ENCODE measurements at regions not wholly inside any gene's neighbourhood (a gene's known extent, or its start where the extent isn't known, plus 50 kb on each side); places are given as distances from the start of the nearest gene placed in this dataset.
"Not testable (repeated sequence)": the region's sequence is repeated elsewhere in the genome, so short reads cannot be mapped to it uniquely, and the experiment has no call there.

DNA sequence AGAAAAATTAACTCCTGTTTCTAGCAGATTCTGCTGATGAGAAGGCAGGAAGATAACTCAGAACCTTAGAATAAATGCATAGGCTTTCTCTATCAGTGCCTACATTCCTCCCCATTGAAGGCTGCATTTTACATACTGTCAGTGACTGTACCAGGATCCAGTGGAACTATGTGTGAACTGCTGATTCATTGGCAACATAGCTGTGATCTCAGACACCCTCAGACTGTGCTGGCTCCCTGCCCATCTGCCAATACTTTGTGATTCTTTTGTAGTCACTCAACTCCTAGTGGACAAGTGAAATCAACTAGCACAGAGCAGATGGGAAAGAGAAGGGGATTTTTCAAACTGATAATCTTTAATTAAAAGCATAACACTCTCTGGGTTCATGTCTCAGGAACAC is 375.8 kb downstream of the MDFIC start:
- in situ Hi-C loops (cut with HindIII; ENCODE audit: low sequenced_read_pairs) = no loop called here

DNA sequence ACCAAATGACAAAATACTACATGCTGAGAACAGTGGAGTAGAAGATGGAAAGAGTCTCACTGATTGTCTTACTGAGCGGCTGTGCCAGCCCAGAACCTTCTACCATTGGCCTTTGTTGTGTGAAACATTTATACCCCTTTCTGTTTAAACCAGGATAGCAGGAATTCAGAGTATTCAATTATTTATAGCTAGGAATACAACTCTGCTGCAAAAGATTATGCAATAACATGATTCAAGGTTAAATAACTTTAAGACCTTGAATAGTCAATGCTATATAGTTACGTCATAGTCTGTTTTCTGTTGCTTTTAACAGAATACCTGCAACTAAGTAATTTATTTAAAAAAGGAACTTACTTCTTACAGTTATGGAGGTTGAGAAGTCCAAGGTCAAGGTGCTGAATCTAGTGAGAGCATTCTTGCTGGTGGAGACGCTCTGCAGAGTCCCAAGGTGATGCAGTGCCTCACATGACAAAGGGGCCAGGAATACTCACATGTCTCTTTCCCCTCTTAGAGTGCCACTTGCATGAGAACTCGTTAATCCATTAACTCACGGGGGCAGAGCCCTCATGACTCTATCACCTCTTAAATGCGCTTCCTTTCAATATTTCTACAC is 371.8 kb downstream of the MDFIC start:
- in situ Hi-C loops (cut with HindIII; ENCODE audit: low sequenced_read_pairs) = no loop called here

DNA sequence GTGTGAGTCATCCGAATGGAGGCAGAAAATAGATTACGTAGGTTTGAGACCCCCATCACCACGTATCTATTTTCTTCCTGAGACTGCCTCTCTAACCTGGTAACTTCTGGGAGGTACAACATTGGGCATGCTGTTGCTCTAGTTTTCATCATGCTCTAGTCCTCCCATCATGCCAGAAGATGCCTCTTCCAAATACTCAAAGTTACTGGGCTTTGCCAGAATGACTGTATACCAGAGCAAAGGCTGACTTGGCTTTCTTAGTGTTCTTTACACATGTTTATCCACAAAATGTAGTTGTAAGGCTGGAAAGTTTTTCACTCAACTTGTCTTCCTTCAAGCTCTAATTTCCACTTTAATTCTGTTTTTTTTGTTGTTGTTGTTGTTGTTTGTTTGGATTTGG is 370.5 kb downstream of the MDFIC start:
- in situ Hi-C loops (cut with HindIII; ENCODE audit: low sequenced_read_pairs) = no loop called here

DNA sequence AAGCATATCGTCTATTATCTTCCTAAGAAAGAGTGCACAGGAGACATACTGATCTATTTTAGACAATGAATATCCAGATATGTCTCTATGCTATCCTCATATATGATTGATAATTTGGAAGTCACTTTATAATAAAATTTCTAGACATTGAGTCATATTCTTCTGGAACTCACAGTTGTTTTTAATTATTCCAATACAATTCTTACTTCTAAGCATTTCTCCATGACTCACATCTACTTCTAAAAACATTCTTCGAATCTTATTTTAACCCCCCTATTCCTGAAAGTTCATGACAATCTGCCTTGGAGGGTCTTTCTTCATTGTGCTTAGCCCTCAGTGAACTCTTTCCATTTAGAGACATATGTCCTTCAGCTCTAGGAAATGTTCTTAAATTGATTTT is 368.1 kb downstream of the MDFIC start:
- in situ Hi-C loops (cut with HindIII; ENCODE audit: low sequenced_read_pairs) = no loop called here

DNA sequence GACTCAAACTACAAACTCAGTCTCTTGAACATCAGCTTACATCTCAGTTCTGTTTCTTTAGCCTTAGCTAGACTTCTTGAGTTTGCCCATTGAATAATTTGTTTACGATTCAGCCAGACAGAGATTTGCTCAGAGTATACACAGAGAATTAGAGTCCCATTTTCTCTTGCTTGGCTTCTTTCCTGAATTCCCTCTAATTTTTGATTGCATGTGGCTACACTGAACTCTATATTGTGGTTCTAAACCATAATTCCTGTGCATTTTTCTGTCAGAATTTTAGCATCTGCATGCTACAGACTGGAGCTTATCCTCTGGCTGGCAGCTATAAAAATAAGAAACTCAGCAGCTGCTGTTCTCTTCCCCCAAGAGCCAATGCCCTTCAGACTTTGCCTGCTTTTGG is 354.9 kb downstream of the MDFIC start:
- in situ Hi-C loops (cut with HindIII; ENCODE audit: low sequenced_read_pairs) = no loop called here

DNA sequence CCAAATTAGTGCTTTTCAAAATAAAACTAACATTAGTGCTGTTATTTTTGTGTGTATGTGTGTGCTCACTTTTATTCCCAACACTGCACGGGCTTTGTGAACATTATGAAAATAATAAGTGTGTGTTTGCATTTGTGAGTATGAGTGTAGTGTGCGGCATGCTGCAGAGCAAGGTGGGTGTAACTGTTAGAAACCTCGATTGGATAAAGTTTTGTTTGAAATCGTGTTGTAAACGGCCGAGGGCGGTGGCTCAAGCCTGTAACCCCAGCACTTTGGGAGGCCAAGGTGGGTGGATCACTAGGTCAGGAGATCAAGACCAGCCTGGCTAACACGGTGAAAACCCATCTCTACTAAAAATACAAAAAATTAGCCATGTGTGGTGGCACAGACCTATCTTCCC is 352.0 kb downstream of the MDFIC start:
- in situ Hi-C loops (cut with HindIII; ENCODE audit: low sequenced_read_pairs) = not testable (repeated sequence)

DNA sequence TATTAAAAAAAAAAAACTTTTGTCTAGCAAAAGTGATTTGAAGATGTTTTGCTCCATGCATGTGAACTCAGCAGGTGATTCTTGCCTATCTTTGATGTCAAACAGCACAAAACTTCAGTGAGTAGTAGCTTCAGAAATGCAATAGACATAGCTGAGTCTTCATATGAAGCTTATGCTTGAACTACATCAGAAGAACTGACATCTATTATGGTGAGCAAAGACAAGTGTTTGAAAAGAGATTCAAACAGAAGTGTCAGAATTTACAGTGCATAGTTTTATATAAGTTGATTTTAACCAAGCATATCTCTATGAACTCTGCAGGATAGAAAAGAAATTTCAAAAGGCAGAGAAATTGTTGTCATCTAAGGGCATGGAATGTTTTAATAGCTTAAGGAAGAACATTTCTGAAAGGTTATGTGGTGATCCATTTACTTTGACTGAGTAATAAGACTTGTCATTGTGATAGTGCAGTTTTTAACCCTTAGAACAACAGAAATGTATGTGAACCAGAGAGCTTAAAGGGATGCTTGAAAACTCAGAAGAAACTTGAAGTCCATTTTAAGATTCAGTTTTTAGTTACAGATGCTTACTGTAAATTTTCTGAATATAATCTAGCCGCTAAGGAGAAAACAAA is 351.4 kb downstream of the MDFIC start:
- in situ Hi-C loops (cut with HindIII; ENCODE audit: low sequenced_read_pairs) = no loop called here

DNA sequence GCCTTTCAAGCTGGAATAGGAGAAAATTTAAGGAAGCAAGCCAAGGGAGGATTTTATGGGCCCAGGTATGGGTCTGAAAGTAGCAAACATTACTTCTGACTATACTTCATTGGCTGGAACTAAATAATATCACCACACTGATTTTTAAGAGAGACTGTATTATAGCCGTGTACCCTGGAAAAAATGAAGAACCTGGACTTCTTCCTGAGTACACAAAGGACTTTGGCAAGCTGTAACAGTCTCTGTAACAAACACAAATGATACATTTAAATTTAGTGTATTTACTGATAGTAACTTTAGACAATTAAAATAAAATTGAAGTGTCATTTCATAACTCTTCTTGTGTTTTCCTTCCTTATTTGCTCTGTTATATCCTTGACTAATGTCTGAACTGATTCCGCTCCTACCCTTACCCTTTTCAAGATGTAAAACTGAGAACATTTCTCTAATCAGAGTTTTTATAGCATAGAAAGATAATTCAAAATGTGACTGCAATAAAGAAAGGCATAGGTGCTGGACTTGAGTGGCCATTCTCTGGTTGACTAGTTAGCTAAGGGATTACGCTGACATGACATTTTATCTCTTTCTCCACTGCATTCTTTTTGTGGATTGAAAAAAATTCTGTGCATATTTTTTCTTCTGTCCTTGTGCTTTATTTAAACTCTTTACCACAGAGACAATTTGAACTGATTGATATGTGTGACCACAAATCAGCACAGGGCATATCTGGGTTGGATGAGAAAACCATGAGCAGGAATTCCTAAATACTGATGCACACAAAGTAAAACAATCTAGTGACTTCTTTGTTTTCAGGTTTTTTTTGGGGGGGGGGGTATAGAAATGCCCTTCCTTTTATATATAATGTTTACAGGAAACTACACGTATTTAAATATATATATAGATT is 349.7 kb downstream of the MDFIC start:
- in situ Hi-C loops (cut with HindIII; ENCODE audit: low sequenced_read_pairs) = no loop called here

DNA sequence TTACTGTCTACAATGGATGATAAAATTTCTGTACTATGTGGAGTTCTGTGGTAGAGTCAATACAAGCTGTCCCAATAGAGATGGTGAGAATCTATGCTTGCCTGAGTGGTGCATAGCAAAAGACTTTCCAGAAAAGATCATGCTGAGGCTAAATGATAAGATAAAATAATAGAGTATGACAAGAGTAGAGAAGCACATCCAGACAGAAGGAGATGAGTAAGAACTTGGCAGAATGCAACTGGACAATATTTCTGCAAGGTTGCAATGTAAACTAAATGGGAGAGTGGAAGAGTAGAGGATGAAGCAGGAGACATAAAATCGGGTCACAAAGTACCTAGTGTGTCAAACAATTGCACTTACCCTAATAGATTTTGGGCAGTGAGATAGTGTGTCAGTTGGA is 347.6 kb downstream of the MDFIC start:
- in situ Hi-C loops (cut with HindIII; ENCODE audit: low sequenced_read_pairs) = no loop called here

DNA sequence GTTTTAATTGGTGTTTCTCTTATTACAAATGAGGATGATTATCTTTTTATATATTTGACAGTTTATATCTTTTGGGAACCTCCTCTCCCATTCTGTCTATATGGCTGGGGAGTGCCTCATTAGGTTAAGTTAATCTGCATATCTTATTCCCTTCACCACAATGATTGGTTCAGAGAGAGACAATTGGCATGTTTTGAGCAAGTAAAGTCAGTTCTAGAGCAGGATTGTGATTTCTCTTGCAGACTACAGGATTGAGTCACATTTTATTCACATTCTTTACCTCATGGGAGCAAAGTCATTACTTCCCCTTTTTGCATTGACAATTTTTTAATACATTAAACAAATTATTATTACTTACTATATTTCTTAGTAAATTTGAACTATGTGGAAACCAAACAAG is 345.6 kb downstream of the MDFIC start:
- in situ Hi-C loops (cut with HindIII; ENCODE audit: low sequenced_read_pairs) = no loop called here

DNA sequence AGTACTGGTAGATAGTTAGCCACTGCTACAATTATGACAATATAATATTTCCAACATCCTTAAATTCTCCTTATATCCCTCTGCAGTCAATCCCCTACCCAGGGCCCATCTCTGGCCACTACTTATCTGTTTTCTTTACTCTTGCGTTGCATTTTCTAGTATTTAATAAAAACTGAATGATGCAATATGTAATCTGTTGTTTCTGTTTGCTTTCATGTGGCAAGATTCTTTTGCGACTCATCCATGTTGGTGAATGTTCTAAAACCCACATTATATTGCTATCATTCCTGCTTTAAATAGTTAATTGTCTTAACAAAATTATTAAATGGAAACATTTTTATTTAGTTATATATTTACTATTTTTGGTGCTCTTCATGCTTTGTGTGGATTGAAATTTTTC is 338.5 kb downstream of the MDFIC start:
- in situ Hi-C loops (cut with HindIII; ENCODE audit: low sequenced_read_pairs) = no loop called here

DNA sequence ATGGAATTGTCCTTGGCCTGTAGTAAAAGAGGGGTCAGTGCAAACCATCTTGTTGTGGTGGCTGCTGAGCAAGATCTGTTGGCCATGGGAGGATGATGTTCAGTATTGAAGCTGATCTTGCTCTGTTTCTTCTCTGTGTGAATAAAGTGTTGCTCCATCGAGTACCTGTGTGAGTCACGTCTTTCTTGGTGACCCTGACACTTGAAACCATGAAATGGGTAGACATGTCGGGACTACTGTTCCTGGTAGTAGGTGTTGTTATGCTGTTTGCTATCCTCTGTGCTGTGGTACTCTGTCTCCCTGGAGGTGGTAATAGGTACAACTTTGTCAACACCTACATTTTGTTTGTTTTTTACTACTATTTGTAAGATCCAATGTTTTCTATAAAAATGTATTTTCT is 330.6 kb downstream of the MDFIC start:
- in situ Hi-C loops (cut with HindIII; ENCODE audit: low sequenced_read_pairs) = no loop called here

DNA sequence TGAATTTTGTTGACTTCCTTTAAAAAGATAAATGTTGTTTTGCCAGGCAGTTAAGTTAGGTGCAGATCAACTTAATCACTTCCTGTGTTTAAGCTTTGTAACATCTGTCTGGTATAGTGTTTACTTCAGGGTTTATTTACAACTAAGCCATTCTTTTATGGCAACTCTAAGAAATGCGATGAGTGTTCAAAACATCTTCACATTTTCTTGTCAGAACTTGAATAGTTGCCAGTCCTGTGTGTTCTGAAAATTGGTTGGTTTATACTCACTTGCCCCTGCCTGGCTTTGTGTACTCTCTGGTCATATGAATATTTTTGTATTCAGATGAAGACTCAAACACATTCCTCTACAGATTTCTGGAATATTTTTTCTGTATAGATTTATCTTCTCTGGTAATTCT is 327.2 kb downstream of the MDFIC start:
- in situ Hi-C loops (cut with HindIII; ENCODE audit: low sequenced_read_pairs) = no loop called here

DNA sequence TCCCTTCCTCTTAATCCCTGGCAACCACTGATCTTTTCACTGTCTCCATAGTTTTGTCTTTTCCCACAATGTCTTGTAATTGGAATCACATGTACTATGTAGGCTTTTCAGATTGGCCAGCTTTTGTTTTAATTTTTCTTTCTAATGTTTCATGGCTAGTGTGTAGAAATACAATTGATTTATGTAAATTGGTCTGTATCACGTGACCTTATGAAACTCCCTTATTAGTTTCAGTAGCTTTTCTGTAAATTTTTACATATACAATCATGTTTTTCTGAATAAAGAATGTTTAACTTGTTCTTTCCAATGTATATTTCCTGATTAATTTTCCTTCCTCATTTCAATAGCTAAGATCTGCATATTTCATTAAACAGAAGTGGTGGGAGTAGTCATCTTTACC is 319.3 kb downstream of the MDFIC start:
- in situ Hi-C loops (cut with HindIII; ENCODE audit: low sequenced_read_pairs) = no loop called here

DNA sequence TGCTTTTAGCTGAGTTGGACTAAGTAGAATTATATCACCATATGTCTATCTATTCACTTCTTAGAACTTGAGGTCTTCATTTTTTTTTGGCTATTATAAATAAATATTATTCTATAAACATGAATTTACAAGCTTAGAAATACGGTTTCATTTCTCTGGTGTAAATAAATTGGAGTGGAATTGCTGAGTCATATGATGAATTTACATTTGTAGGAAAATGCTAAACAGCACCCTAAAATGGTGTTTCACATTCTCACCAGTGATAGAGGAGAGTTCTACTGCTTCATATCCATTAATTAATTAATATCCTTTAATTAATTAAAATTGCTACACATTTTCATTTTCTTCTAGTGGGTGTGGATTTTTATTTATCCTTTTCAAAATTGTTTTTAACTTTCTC is 318.3 kb downstream of the MDFIC start:
- in situ Hi-C loops (cut with HindIII; ENCODE audit: low sequenced_read_pairs) = no loop called here

DNA sequence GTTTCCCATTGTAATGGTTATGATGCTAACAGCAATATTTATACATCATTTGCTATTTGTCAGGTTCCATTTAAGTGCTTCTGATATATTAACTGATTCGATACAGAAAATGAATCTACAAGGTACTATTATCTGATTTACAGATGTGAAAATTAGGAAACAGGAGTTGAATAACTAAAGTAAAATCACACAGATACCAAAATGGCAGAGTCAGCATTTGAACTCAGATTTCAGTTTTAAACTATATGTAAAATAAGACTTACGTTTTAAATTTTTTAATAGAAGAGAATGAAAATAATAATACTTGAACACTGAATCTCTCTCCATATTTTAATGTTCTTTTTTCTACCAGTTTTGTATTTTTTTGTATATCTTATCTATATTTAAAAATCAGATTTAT is 313.2 kb downstream of the MDFIC start:
- in situ Hi-C loops (cut with HindIII; ENCODE audit: low sequenced_read_pairs) = no loop called here

DNA sequence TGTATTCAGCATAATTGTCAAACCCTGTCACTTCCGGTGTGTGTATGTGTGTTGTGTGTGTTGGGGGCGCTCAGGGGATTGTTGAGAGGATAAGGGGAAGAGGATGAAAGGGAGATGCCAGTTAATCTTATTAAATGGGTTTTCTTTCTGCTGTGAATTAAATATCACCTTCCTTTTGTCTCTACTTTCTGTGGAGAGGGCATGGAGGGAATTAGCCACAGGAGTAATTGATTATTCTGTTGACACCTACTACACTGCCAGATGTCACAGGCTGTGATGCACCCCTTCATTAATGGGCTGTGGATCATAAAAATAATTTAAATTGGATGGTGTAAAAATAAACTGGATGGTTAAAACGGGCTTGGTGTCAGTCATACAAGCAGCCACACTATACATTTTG is 311.9 kb downstream of the MDFIC start:
- in situ Hi-C loops (cut with HindIII; ENCODE audit: low sequenced_read_pairs) = no loop called here

DNA sequence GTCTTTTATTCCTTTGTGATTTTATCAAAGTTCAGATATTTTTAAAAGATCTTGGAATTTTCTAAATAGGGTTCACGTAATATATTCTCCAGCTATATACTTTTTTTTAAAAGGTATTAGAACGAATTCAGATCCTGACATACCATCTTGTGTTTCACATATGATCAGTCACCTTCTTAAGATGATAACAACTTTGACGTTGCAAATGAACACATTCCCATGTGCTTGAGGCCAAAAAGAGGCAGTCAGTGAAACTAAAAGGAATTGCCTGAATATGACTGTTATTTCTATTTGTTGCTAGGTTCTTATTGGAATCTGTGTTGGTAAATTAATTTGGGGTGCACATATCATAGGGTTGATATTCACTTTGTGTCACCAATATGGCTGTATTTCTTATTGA is 310.1 kb downstream of the MDFIC start:
- in situ Hi-C loops (cut with HindIII; ENCODE audit: low sequenced_read_pairs) = no loop called here

DNA sequence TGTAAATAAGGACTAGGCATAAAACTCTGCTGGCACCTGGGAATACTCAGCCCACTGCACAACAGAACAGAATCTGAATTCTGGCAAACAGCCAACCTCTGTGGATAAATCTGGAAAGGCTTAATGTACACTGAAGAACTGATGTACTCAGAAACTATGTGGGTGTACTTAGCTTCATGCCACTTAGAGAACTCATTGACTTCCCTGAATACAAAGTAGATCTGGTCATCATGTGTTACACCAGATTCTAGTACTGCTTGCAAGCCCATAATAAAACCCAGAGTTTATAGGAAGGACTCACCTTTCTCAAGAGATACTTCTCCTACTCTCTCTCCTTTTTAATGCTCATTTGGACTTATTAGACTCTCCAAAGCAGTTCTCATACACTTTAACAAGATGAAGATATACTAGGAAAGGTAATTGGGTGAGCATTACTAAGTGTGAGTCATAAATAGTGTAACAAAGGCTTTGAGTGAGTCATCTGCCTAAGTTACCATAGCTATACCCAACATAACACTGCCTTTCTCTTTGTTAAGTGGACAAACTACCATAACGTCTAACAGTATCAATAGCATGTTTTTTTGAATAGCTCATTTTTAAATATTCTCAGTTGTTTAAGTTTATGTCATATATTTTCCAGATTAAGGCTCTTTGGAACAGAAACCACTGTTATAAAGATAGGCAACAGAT is 309.1 kb downstream of the MDFIC start:
- in situ Hi-C loops (cut with HindIII; ENCODE audit: low sequenced_read_pairs) = no loop called here

DNA sequence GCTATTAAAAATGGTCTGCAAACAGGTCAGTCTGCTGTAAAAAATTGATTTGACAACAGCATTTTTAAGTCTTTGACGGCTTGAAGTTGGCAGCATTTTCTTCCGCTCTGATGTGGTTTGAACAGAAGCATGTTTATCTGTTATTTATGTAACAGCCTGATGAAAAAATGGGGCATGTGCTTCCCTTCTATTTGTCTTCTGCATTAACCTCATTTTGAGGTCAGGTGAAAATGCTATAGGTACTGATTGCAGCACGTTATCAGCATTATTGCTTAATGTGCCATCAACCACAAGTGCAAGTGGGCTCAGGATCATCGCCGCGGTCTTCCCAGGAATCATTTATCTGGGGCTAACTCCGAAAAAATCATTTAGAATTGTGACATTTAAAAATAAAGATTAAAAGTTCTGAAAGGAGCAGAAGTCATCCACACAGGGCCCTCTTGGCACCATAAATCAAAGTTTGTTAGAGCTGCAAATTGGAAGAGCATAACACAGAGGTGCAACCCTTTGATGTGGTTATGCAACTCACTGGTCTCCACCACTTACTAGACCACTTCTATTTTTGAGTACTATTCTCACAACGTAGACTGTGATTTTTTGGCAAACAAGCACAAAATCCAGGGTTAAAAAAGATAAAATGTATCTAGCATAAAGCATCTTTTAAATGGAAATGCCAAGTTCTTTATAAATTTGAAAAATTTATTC is 307.7 kb downstream of the MDFIC start:
- in situ Hi-C loops (cut with HindIII; ENCODE audit: low sequenced_read_pairs) = no loop called here
